ENCODE measurements at regions not wholly inside any gene's neighbourhood (a gene's known extent, or its start where the extent isn't known, plus 50 kb on each side); places are given as distances from the start of the nearest gene placed in this dataset.

DNA sequence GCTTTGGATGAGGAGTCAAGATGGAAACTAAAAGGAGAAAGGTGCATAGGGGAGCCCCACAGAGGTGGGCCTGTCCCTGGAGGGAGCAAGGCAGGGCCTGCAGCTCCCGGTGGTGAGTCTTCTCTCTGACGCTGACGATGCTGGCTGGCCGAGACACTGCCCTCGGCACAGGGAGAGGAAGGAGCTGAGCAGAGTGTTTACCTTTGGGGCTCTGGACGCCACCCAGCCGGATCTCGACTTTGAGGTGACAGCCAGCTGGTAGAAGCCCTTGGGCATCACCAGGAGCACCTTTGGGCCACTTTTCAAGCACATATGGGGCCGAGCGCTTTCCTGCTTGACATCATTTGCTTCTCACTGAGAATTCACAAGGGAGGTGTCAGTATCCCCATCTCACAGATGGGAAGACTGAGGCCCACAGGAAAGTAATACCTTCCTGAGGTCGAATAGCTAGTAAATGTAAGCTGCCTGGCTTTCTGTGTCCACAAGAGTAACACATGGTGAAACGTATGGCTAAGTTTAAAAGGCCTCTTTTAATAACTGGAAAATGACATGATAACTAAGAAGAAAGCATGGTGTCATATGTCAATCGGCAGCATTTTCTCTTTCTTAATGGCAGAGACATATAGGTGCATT lies 294.3 kb upstream of the TNRC6C start:
- no peak for DNase-seq

DNA sequence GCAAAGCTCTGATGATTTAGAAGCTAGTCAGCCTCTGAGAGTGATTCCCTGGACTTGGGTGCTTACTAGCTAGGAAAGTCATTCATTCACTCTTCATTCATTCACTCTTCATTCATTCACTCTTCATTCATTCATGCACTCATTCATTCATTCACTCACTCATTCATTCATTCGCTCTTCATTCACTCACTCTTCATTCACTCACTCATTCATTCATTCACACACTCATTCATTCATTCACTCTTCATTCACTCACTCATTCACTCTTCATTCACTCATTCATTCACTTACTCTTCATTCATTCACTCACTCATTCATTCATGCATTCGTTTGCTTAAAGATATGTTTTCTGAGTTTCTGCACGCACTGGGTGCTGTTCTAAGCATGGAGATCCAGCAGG lies 292.7 kb upstream of the TNRC6C start:
- DNase-seq = no peak

DNA sequence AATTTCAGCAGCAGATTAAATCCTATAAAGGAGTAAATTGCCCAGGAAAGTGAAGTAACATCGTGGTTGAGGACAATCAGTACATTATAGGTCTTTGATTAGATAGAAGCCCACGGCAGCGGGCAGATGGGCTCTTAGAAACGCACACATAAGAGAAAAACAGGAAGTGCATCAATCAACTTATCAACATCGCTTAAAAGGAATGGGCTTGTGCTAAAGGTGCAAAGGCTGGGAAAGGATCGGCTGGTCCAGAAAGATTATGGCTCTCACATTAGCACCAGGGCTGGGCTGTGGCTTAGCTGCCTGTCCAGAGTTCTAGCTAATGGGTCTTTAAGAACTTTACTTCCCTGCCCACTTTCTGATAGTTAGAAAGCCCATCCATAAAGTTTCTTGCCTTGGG lies 292.0 kb upstream of the TNRC6C start:
- DNase-seq = no peak

DNA sequence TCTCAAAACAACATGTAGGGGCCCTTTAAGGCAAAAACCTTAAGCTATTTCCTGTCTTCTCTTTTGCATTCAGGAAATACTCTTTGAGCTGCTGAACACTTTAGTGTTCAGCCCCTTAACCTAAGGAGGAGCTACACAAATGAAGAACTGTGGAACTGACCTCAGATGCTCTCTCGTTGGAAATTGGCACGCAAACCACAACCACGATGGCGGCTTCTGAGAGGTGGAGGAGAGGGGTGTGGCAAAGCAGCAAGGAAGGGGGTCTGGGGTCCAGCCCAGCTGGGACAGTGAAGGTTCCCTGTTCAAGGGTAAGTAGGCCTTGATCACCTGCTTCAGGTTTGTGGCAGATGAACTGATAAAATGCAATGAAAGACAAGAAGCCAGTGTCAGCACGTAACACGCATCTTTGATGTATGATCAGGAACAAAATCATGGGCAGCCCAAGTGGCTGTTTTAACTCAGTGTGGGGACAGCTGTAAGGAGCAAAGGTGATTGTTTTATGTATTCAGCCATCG lies 291.6 kb upstream of the TNRC6C start:
- DNase-seq = no peak

DNA sequence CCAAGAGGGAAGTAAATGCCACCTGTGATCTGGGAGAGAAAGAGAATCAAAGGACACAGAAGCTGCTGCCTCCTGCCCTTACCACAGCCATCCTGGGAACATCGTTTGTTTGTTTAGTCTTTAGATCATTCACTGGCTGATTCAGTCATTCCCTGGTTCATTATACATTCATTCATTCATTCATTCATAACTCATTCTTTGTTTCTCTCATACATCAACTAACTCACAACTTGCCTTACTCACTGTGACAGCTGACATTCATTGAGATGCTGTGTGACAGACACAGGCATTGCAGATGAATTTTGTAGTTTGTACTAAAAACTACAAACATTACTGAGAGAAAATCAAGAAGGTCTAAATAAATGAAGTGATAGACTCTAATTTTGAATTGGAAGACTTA lies 291.0 kb upstream of the TNRC6C start:
- DNase-seq = no peak

DNA sequence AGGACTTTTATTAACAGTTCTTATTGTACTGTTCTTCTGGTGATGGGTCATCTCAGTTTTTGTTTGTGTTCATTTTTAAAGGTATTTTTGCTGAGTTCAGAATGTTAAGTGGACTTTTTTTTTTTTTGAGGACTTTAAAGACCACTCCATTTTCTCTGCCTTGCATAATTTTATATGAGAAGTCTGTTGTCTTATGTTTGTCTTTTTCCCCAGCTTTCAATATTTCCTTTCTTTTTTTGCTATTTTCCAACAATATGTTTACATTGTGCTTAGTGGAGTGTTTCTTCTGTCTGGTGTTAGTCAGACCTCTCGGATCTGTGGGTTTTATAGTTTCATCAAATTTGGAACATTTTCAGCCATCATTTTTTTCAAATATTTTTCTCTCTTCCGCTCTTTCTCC lies 290.0 kb upstream of the TNRC6C start:
- DNase-seq = no peak

DNA sequence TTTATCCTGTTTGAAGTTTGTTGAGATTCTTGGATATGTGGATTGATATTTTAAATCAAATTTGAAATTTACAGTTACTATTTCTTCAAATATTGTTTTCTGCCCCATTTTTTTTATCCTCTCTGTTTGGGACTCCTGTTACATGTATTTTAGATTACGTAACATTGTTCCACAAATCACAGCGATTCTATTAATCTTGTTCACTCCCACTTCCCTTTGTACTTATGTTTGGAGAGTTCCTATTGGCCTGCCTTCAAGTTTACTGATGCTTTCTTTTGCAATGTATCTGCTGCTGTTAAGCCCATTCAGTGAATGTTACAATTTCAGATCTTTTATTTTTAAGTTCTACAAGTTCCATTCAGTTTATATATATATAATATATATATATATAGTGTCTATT lies 288.3 kb upstream of the TNRC6C start:
- DNase-seq = no peak

DNA sequence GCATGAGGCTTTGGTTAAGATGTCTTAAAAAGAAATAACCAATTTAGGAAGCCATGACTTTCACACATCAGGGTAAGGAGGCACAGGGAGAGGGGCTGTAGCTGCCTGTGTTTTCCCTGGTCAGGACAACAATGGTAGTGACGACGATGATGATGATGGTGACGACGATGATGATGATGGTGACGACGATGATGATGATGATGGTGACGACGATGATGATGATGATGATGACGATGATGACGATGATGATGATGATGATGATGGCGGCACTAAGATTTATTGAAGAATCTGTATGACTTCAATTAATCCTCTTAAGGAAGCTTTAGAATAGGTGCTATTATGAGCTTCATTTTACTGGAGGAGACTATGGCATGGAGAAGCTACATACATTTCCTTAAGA lies 284.1 kb upstream of the TNRC6C start:
- DNase-seq = no peak

DNA sequence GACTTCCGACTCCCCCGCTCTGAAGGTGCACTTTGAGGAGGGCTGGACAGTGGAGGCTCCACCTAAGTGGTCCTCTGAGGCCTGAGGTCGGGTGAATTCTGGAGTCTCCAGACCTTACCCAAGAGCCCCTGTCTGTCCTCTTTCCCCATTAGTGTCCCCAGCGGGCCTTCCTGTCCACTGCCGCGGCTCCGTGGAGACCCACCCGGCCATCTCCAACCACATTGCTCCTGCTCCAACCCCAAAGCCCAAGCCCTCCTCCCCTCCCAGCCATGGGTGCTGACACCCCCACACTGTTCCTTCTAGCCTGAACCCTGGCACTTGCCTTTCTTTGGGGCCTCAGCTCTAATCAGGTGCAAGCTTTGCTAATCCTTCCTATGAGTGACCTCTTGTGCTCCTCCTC lies 283.1 kb upstream of the TNRC6C start:
- DNase-seq = no peak

DNA sequence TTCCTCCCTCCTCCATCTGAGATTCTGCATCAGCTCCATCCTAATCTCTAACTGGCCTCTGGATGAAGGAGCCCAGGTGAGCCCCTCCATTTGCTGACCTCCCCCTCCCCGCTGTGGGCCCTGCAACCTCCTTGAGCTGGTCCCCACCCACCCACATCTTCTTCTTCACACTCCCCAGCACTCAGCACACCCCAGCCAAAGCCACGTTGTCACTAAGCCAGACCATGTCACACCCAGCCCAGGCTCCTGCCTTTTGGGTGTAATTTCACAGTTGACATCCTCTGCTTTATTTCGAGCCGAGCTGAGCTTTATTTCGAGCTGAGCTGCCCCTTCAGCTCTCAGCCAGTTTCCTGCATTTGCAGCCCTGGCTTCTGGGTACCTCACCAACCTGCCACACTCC lies 282.7 kb upstream of the TNRC6C start:
- DNase-seq = no peak

DNA sequence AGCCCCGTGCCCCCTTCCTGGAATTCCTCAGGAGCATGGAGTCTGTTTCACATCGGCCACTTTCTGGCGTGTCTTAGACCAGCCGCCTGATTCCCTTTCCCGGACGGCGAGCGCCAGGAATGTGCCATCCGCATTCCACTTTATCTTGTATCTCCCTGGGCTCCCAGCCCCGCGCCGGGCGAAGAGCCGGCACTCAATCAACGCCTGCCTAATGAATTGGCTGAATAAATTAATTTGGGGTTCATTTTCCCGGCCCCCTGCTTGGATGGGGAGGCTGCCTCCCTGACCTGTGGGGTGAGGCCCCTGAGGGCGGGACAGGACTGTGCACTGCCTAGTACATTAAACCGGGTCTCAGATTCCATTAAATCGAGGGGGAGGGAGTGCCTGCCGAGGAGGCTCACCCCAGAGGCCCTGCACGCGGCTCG lies 282.3 kb upstream of the TNRC6C start:
- no peak for DNase-seq

DNA sequence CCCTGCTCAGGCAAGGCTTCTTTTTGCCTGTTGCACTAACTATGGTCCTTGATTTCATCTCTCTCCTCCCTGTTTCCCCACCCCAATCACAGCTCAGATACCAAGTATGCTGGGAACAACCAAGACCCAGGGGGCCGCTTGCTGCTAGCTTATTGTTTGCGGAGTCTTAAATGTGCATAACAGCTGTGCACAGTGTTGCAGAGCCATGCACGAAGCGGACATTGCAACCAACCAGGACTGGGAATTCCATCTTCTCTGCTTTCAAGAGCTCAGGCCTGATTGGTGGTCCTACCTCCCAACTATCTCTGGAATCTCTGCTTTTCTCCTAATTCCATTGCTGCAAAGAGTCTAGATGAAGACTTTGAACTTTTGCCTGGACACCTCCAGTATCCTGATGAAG lies 281.3 kb upstream of the TNRC6C start:
- no peak for DNase-seq

DNA sequence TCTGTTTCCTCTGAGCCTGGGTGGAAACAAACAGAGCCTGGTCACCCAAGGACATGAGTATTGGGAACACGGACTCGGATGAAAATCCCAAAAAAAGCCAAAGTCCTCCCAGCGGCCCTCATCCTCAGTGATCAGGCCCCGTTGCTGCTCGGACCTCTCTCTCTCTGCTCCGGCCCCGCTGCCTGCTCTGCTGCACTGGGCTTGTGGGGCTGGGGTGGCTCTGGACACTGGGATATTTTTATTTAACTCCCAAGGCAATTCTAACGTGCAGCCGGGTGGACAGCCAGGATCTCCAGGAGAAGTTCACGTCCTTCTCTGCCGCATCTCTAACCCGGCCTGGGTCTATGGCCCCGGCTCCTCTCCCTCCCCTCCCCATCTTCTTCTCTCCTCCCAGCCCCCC lies 280.9 kb upstream of the TNRC6C start:
- DNase-seq = no peak

DNA sequence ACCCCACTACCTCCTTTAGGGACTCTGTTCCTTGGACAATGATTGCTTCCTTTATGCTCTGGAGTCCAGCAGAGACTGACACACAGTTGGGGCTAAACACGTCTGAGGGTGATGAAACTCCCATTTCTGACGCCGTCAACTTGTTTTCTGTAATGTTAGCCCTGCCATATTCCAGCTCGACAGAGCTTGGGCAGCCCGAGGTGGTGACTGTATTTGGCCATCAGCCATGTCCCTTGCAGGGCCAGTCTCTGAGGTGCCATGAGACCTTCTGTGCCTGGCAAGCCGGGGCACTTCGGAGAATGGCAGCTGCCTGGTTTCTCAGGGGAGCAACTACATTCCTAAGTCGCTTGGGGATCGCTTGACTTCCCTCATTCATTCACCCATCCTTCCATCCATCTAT lies 278.9 kb upstream of the TNRC6C start:
- no peak for DNase-seq

DNA sequence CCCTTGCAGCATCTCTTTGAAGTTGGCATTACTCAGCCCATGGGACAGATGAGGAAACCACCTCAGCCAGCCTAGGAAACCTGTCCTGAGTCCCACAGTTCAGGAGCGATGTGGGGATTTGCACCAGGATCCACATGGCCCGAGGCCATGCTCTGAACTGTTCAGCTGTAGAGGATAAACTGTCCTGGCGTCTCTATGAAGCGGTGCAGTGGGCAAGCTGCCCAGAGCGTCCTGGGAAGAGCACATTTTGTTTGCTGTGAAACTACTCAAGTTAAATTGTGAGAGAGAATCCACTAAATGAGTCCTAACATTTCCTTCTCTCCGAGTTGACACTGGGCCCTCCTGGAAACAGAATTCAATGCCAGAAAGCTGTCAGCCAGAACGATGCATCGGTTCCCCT lies 276.6 kb upstream of the TNRC6C start:
- DNase-seq = no peak

DNA sequence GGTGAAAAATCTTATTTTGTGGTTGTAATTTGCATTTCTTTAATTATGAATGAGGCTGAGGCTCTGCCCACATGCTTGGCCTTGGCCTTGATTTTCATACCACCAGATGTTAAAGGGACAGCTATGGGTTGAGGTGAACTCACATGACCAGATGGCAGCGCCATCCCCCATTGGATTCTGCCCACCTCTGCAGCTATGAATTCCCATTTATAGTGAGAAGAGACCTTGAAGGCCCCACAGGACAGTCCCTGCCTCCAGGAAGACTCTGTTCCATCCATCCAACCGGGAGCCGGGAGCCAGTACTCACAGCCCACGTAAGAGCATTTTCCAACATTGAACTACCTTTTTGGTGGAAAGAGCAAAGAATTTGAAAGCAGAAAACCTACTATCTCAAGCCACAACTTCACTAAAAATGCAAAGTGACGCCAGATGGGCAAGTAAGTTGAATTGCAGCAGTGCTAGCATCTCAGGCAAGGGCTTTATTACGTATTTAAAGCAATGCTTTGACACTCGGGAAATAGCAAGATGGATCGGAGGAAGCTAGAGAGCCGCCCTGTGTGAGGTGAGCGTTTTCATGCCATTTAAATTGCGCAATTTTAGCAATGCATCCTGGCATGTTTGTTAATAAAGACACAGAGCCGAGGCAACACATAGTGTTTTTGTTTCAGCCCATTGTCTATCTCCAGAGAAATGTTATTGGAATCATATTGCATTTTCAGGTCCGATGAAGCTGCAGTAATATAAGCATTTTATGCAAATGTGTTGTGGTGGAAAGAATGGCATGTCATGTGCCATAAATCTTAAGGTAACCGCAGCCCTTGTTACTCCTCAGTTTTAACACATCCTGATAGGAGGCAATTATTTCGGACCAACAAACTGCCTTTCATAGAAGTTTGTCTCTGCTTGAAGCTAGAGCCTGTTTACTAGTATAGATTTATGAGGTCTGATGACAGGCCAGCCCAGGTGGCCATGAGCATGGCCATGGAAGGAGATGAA lies 273.4 kb upstream of the TNRC6C start:
- no peak for DNase-seq

DNA sequence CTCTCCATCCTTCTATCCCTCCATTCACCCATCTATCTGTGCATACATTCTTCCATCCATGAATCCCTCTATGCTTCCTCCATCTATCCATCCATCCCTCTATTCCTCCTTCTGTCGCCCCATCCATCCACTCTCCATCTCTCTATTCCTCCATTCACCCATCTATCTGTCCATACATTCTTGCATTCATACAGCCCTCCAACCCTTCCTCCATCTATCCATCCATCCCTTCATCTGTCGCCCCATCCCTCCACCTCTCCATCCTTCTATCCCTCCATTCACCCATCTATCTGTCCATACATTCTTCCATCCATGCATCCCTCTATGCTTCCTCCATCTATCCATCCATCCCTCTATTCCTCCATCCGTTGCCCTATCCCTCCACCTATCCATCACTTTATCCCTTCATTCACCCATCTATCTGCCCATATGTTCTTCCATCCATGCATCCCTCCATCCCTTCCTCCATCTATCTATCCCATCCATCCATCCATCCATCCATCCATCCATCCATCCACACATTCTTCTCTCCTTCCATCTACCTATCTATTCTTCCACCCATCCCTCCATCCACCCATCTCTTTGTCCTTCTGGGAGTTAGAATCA lies 272.5 kb upstream of the TNRC6C start:
- DNase-seq = no peak

DNA sequence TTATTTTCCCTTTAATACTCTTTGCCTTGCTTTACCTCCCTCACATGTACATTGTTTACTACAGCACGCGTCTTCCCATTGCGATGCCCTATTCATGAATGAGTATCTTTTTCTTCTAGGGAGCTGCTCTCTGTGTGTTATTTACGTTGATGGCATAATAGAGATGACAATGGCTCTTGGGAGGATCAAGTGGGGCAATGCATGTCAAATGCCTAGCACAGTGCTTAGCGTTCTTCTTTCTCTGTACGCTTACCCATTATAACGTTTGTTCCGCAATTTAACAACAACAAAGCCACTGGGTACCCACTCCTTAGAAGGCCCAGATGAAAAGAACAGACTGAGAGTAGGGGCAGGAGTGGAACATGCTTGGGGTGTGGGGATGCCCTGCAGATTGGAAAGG lies 271.6 kb upstream of the TNRC6C start:
- no peak for DNase-seq

DNA sequence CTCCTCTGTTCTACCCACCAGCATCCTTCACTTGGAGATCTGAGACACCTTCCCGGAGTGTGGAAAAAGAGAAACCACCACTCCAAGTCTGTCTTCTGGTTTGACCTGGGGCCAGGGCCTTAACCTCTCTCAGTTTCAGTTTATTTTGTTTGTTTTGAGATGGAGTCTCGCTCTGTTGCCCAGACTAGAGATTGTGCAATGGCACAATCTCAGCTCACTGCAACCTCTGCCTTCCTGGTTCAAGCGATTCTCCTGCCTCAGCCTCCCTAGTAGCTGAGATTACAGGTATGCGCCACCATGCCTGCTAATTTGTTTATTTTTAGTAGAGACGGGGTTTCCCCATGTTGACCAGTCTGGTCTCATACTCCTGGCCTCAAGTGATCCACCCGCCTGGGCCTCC lies 271.1 kb upstream of the TNRC6C start:
- no peak for DNase-seq

DNA sequence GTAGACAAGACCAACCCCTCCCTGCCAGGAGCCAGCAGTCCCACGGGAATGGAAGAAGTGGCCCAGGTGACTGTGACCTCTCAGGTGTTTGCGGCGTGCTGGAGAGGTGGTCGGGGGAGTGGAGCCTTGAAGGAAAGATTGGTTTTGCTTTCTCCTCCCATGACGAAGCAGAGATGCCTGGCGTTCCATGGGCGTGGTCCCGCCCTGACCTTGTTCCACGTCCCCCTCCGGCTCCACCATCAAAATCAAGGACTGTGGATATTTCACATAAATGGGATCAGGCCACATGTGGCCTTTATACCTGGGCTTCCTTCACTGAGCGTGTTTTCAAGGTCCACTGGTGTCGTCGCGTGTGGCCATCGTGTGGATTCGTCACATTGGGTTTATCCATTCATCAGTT lies 270.6 kb upstream of the TNRC6C start:
- DNase-seq = no peak

DNA sequence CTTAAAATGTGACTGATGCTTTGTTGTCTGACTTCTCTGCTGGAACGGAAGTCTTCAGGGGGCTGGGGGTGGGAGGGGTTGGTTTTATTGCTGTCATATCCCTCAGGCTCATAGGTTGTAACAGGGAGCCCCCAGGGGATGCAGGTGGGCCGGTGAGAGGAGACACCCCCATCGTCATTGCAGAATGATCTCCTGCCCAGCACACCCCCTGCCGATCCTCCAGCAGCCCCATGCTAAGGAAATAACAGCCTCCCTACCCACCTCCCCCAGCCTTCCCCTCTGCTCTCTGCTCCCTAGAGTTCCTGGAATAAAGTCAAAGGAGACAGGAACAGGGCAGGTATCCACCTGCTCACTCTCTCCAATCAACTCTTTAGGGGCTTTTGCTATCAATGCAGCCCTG lies 270.1 kb upstream of the TNRC6C start:
- DNase-seq = no peak

DNA sequence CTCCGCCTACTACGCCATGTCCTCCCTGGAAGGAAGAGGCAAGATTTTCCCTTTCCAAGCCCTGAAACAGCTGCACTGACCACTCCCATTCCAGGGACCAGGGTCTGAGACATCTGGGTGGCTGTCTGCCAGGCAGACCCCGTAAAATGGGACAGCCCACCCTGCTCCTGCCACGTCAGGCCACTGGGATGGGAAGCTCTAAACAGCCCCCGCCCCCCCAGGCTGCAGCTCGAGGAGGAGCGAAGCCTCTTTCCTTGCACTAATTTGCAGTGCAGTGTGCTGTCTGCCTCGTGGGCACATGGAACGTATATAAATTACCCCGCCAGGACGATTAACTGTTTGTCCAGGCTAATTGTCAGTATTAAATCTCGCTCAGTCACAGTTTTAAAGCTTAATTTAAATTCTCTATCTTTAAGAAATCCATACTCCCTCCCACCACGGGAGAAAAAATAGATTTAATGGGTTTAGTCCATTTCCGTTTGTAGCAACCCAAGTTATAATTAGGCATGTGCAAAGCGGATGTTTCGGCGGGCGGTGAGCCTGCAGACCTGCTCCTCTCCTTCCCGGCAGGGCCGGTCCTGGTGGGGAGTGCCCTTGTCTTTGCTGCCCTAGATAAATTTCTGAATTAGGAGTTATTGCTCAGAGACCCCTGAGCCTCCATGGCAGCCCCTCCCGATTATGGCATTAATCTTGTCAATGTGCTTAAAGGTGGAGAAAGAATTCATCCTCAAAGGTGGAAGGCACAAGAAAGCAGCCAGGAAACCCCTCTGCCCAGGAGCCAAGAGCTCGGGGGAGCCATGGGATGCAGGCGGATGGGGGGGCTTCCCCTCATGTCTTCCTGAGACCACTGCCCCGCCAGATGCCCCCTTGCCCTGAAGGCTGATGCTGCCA lies 268.0 kb upstream of the TNRC6C start:
- no peak for DNase-seq
